Urinary bladder (tissue), 3 donors: ENCODE measurements at regions not wholly inside any gene's neighbourhood (a gene's known extent, or its start where the extent isn't known, plus 50 kb on each side); places are given as distances from the start of the nearest gene placed in this dataset.

ENCODE experiments used
- DNase-seq: peaks from one replicate; pipeline ENCODE4 v3.0.0-alpha.2; 2015; ENCODE audit errors: extremely low spot score
- H3K27ac ChIP-seq: one replicate; pipeline ENCODE4 v1.5.1; 2013; ENCODE audit warnings: low read depth, mild to moderate bottlenecking, moderate library complexity
- H3K36me3 ChIP-seq: one replicate; pipeline ENCODE4 v1.6.1; 2013; ENCODE audit warnings: mild to moderate bottlenecking, moderate library complexity; ENCODE audit not compliant: insufficient read depth
- H3K4me1 ChIP-seq: one replicate; pipeline ENCODE4 v1.6.1; 2013; ENCODE audit warnings: mild to moderate bottlenecking, moderate library complexity; ENCODE audit not compliant: insufficient read depth
- H3K4me3 ChIP-seq: one replicate; pipeline ENCODE4 v1.5.1; 2013; ENCODE audit warnings: low read depth, low read length
- WGBS: extraction: QIAGEN DNeasy Blood & Tissue Kit; methylation state at CpG from one replicate; pipeline ENCODE4 v1.1.7; 2013; 5-methylcytosine and 5-hydroxymethylcytosine counted together
- donor health status: healthy with polysubstance abuse.
- donor health status: healthy.

DNA sequence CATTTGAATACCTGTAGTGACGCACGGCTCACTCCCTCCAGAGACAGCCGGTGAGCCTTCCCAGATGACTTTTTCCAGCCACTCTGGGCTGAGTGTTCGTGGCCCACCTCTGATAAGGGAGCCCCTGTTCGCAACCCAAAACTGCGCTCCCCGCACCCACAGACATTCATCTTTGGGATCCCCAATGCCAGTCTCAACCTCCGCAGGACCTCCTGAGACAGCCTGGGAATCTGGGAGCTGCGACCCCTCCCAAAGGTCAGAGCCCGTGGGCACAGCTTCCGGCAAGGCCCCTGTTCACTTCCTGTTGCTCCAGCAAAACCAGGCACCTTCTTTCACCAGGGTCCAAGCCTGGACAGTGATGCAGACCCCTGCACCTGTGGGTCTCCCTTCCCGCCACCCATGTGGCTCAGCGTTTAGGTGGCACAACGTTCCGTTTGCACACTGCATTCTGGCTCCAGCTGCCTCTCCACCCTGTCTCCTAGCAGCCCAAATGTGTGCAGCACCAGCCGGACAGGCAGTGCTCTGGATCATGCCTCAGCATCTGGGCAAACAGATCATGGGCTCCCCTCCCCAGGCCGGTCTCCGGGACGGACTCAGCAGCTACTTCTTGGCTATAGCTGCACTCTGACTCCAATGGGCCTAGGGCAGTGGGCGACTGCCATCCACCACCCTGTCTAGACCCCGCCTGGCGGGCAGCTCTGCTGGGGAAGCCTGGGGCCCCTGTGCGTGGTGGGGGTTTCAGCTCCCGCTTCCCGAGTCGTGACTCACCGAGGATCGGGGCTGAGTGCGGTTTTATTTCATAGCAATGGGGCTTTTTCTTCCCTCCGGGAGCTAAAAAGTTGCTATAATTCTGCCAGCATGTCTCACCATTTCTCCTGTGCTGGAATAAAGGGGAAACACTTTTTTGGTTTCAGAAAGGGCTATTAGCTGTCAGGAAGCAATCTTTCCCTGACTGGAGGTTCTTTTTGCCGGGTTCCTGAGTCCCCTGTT is 156.0 kb downstream of the OLFM1 start:
- H3K4me1 ChIP-seq = no peaks in the 10 kb centered on the region
- no peak overlapping the region for H3K4me3 ChIP-seq
- H3K27ac ChIP-seq = no peak overlapping the region
- whole genome bisulfite sequencing = 71% methylated on average over 31 of the region's 31 CpGs
- no peaks in the 10 kb centered on the region for H3K36me3 ChIP-seq
- DNase-seq = no peak

DNA sequence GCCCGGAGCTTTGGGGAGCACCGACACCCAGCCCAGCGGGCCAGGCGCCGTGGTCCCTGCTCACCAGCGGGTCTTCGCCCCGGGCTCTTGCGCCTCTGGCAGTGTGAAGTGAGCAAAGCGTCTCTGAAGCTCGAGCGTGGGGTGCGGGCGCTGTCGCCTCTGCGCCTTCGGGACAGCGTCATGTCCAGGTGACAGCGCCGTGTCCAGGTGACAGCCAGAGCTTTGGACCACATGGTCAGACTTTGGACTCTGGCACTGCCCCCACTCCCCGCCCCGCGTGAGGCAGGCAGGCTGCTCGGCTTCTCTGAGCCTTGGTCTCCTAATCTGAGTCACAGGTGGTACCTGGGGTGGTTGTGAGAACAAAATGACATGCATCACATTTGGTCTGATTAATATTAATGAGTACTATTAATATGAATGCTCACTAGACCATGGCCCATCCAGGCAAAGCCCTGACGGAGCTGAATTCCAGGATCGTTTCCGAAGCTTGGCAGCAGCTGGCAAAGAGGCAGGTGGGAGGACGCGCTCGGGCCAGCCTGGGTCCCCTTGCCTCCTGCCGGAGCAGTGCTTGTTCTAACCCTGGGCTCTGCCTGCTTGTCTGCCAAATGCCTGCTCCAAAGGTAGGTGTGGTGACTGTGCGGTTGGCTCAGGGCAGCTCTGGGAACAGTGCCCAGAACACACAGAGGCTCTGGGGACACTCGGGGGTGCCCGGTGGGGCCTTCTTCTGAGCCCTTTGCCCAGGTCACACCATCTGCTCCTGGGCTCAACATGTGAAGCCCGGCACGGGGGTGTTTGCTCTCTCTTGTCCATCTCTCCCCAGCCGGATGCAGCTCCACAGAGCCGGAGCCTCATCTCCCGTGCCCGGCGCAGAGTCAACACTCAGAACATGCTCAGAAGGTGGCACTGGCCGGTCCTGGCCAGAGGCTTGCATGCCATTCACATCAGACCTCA is 157.1 kb downstream of the OLFM1 start:
- Histone ChIP-seq H3K27ac (no peak overlapping the region), H3K4me1 (no peaks in the 10 kb centered on the region), H3K36me3 (no peaks in the 10 kb centered on the region), H3K4me3 (no peak overlapping the region)
- WGBS = 85% methylated on average over 42 of the region's 42 CpGs
- DNase-seq = no peak

DNA sequence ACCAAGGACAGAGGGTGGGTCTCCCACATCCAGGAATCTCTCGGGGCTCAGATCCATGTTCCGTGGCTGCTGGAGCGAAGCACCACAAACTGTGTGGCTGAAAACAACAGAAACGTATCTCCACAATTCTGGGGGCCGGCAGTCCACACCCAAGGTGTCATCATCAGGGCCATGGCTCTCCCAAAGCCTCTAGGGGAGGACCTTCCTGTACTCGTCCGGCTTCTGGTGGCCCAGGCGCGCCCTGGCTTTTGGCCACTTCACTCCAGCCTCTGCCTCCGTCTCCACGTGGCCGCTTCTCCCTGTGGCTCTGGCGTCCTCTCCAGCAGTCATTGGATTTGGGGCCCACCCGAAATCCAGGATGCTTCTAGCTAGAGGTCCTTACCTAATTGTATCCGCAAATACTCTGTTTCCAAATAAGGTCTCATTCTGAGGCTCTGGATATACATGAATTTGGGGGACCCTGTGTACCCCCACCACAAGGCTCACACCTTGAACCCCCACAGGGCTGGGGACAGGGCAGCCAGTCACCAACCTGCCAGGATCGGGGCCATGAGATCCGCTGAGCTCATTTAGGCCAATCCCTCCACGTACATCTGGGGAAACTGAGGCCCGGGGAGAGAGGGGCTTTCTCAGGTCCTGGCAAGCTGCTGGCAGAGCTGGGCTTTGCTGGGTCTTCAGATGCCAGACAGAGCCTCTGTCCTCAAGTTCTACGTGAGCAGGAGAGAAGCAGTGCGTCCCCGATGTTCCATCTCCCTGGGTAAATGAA is 158.2 kb downstream of the OLFM1 start:
- no peaks in the 10 kb centered on the region for H3K4me1 ChIP-seq
- H3K27ac ChIP-seq = no peak overlapping the region
- DNase-seq = no peak
- H3K36me3 ChIP-seq = no peaks in the 10 kb centered on the region
- H3K4me3 ChIP-seq = no peak overlapping the region
- 94% methylated on average over 22 of the region's 22 CpGs for WGBS

DNA sequence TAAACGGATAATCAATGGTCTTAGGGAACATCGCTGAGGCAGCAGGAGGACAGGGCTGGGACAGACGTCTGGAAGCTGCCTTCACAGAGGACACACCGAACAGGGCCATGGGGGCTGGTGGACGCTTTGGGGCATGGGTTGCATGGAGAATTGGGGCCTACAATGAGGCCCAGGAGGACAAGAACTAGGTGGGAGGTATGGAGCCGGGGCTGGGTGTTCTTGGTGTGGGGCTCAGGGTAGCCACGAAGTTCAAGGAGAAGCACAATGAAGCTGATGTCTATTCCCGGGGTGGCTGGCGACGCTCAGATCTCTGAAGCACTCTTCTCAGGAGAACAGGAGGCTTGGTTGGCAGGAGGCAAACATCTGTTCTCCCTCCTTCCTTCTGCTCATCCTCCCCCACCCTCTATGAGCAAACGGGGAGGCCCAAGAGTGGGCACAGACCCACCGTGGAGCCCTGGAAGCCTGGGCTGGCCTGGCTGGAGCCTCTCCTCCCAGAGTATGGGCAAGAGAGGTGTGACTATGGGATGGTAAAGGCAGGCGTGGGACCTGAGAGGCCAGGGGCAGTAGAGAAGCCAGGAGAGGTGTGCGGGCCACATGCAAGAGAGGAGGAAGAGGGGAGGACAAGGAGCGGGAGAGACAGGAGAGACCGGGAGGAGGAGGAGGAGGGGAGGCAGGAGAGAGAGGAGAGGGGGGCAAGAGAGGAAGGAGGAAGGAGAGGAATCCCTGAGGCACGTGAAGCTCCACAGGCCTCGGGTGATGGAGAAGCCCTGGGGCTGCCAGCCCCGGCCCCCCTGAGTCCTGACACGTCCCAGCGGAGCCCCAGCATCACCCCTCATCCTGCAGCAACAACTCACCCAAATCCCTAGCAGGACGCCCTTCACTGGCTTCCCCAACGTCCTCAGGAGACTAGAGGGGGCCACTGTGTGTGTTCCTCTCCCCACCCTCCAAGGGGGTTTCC is 159.1 kb downstream of the OLFM1 start:
- H3K4me1 ChIP-seq = no peaks in the 10 kb centered on the region
- DNase-seq = no peak
- H3K36me3 ChIP-seq = no peaks in the 10 kb centered on the region
- H3K27ac ChIP-seq = no peak overlapping the region
- H3K4me3 ChIP-seq = no peak overlapping the region
- WGBS = 57% methylated on average over 23 of the region's 23 CpGs

DNA sequence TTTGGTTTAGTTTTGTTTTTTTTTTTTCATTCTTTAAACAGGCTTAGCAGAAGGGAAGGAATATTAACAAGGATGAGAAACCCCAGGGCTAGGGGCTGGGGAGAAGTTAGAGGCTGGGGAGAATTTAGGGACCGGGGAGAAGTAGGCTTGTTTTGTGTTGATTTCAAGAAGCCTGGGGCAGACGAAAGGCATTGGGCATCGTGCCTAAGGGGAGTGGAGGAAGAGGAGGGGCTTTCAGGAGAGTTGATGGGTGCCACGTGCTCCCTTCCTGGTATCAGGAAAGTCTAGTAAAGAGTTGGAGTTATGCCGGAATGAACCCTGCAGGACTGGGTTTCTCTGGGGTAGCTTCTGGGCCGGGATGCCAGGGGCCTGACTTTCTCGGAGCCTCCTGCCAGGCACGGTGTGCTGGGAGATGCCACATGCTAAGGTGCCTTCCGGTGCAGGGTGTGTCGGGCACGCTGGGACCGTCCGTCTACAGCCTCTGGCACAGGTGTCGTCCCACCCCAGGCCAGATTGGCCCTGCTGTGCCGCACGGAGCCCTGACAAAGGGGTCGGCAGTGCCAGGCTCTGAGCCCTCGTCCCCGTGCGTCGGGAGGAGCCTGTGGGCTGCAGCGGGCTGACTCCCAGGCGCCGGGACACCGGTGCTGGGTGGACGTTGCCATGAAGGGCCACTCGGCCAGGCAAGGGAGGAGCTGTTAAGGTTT is 159.9 kb downstream of the OLFM1 start:
- 75% methylated on average over 27 of the region's 27 CpGs for WGBS
- no peak overlapping the region for H3K4me3 ChIP-seq
- H3K27ac ChIP-seq = no peak overlapping the region
- no peak for DNase-seq
- H3K36me3 ChIP-seq = no peaks in the 10 kb centered on the region
- no peaks in the 10 kb centered on the region for H3K4me1 ChIP-seq

DNA sequence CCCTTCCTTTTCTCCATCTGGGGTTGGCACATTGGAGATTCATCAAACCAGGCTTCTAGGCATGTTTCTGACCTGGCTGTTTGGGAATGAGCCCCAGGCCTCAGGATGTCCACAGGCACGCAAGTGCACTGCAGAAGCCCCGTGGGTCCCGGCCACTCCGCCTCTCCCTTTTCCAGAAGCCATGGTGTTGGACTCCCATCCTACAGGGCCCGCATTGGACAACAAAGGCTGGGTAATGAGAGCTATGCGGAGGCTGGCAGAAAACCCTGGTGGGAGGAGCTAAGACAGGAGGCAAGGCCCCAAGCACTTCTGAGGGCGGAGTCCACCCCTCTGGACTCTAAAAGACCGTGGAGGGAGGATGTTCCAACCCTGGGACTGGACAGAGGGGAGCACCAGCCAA is 160.6 kb downstream of the OLFM1 start:
- Histone ChIP-seq H3K36me3 (no peaks in the 10 kb centered on the region), H3K27ac (no peak overlapping the region), H3K4me3 (no peak overlapping the region), H3K4me1 (no peaks in the 10 kb centered on the region)
- 64% methylated on average over 8 of the region's 8 CpGs for WGBS
- DNase-seq = no peak

DNA sequence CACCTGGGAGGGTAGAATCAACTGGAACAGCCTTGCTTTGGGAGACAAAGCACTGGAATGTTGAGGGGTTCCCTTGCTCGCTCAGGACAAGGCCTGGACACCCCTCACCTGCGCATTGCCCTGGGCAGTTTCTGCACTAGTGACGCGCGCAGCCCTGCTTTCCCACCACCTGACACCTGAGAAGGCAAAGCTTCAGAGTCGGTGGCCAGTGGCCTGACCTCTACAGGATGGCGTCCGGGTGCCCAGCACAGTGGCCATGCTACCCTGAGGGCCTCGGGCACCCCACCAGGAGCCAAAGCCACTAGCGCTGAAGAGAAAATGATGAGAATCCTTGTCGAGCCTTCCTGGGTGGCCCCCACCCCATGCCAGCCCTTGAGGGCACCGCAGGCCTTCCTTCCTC is 161.3 kb downstream of the OLFM1 start:
- H3K27ac ChIP-seq = no peak overlapping the region
- no peak for DNase-seq
- 96% methylated on average over 12 of the region's 12 CpGs for WGBS
- H3K4me3 ChIP-seq = no peak overlapping the region
- no peaks in the 10 kb centered on the region for H3K36me3 ChIP-seq
- H3K4me1 ChIP-seq = no peaks in the 10 kb centered on the region

DNA sequence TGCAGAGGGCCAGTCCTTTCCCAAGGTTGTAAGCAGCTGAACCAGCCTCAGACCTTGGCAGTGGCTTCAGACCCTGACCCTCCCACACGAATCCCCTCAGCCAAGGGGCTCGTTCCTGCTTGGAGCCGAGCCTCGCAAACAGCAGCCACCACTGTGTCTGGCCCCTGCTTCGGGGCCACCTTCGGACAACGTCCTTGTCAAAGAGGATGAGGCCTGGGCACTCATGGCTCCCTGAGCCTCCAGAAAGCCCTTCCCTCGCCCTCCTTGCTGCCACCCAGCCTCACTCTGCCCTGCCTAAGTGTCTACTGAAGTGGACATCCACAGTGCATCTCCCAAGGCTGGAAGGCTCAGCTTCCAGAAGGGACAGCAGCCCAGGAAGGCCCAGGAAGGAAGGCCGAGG is 161.7 kb downstream of the OLFM1 start:
- no peak for DNase-seq
- 84% methylated on average over 9 of the region's 9 CpGs for WGBS
- no peak overlapping the region for H3K4me3 ChIP-seq
- no peaks in the 10 kb centered on the region for H3K36me3 ChIP-seq
- no peak overlapping the region for H3K27ac ChIP-seq
- no peaks in the 10 kb centered on the region for H3K4me1 ChIP-seq

DNA sequence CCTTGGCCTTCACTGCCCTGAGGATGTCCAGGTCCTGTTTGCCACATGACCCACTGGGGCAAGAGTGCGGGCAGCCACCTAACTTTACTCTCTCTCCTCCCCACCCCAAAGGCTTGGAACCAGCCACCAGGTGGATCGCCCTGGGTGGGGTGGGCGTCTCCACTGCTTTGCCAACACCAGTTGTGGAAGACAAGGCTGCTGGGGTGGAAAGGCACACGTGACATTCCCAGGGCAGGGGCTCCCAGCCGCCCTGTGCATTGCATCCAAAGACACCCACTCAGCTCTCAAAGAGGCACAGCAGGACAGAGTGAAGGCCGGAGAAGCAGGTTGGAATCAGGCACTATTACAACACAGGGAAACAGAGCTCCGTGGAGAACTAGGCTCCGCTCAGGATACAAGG is 162.2 kb downstream of the OLFM1 start:
- DNase-seq = no peak
- no peak overlapping the region for H3K27ac ChIP-seq
- H3K4me3 ChIP-seq = no peak overlapping the region
- H3K36me3 ChIP-seq = no peaks in the 10 kb centered on the region
- 91% methylated on average over 8 of the region's 8 CpGs for WGBS
- no peaks in the 10 kb centered on the region for H3K4me1 ChIP-seq

DNA sequence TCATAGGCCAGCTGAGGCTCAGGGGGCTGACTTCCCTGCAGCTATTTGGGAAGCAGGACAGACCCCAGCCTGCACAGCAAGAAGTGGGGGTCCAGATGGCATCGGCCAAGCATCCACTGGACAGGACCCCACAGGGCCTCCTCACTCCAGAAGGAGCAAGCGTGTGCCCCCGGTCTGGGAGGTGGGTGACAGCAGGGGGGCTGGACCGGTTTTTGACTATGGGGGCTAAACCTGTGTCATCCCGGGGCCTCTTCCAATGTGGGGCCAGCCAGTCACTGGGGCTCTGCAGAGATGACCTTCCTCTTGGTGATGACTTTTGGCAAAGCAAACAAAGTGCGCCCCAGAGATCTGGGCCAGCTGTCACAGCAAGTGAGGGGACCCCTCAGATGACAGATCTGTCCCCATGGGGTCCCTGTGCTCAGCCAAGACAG is 163.9 kb downstream of the OLFM1 start:
- no peaks in the 10 kb centered on the region for H3K4me1 ChIP-seq
- DNase-seq = no peak
- WGBS = 88% methylated on average over 6 of the region's 6 CpGs
- no peak overlapping the region for H3K27ac ChIP-seq
- H3K4me3 ChIP-seq = no peak overlapping the region
- no peaks in the 10 kb centered on the region for H3K36me3 ChIP-seq

DNA sequence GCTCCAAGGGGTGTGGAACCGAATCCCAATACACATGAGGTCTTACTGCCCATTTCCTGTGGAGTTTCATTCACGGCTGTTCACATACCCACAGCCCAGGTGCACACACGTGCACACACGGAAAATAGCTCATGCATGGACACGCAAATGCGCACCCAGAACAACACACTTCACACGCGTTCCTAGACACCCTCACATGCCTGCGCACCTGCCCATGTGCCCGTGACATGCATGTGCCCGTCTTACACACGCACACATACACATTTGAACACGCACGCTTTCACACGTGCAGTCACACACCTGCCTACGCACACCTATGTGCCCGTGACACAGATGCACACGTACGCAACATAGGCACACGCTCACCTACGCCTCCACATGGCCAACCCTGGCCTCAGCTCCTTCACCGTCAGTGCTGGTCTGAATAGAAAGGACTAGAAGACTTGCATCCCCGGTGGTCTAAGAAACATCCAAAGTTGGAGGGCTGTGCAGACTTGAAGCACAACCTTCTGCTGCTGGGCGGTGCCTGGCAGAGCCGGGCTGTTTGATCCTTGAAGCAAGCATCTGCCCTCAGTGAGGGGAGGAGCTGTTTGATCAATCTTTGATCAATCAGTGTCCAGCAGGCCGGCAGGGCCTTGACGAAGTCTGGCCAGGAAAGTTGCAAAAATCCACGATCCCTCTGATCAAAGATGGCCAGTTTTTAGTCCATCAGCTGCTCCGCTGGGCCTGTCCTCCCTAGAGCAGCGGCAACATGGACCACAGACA is 164.7 kb downstream of the OLFM1 start:
- DNase-seq = no peak
- WGBS = 88% methylated on average over 30 of the region's 30 CpGs

More for the DNA sequence above, 164.7 kb downstream of the OLFM1 start:
- Histone ChIP-seq H3K4me3 (no peak overlapping the region), H3K27ac (no peak overlapping the region), H3K4me1 (no peaks in the 10 kb centered on the region), H3K36me3 (no peaks in the 10 kb centered on the region)
